GM12878 (cell line): ENCODE measurements at regions not wholly inside any gene's neighbourhood (a gene's known extent, or its start where the extent isn't known, plus 50 kb on each side); places are given as distances from the start of the nearest gene placed in this dataset.

Experiments
- ATAC-seq: fragments of 200-7000 bp; cut with Tn5 transposase; 3 replicates; pipeline ENCODE4 v1.9.1; 2020; ENCODE audit warnings: mild to moderate bottlenecking, moderate library complexity
- BruUV-seq: library from RNA; stranded (reverse); fragments of 400-500 nt; replicated peaks from 2 replicates; lab custom pipeline; 2021; lab: Mats Ljungman, UMichigan
- CTCF ChIA-PET: fragments of 300-600 bp; sonication (Branson Sonifier 250); formaldehyde crosslinking; extraction: SDS; loops from one replicate; lab custom pipeline; 2021; ENCODE audit warnings: inconsistent platforms; lab: Yijun Ruan, JAX
- POLR2A ChIA-PET: fragments of 350-600 bp; formaldehyde crosslinking; extraction: SDS; loops from one replicate; lab custom pipeline; 2021; ENCODE audit warnings: inconsistent platforms; lab: Charles Lee
- RAD21 ChIA-PET: fragments of 300-600 bp; sonication (Branson Sonifier 250); formaldehyde crosslinking; loops from one replicate; lab custom pipeline; 2023; ENCODE audit warnings: antibody characterized with exemption; ENCODE audit not compliant: unreplicated experiment; lab: Charles Lee
- SMC1A ChIA-PET: fragments of 300-600 bp; sonication (Branson Sonifier 250); formaldehyde crosslinking; loops from one replicate; lab custom pipeline; 2023; ENCODE audit not compliant: unreplicated experiment, uncharacterized antibody; lab: Charles Lee
- DNase-seq: peaks from one replicate; pipeline ENCODE4 v3.0.0-alpha.2; 2011; ENCODE audit warnings: low read depth, low spot score
- FAIRE-seq: peaks from 3 replicates; lab custom pipeline; 2011; peaks lifted over from hg19 to GRCh38; lab: Jason Lieb, UNC
- H2AFZ ChIP-seq: 2 replicates; pipeline ENCODE4 v1.6.0; 2011; ENCODE audit warnings: low read depth, low read length, control low read depth; ENCODE audit not compliant: control insufficient read depth
- H3K27ac ChIP-seq: 2 replicates; pipeline ENCODE4 v1.5.1; 2011; ENCODE audit warnings: control low read depth; ENCODE audit not compliant: control insufficient read depth, insufficient read depth
- H3K27me3 ChIP-seq, 2 experiments: replicated peaks in 1 of 2; 2 replicates each; pipeline versions ENCODE4 v1.6.0 to v1.6.1; 2011; ENCODE audit warnings: low read length in 1 of 2; ENCODE audit not compliant: control insufficient read depth in 2 of 2, insufficient read depth in 2 of 2
- H3K36me3 ChIP-seq, 2 experiments: 2 replicates each; pipeline ENCODE4 v1.5.1; 2011; ENCODE audit warnings: low read length in 1 of 2; ENCODE audit not compliant: control insufficient read depth in 2 of 2, insufficient read depth in 2 of 2
- H3K4me1 ChIP-seq: 2 replicates; pipeline ENCODE4 v1.6.1; 2011; ENCODE audit warnings: mild to moderate bottlenecking, low read length, moderate library complexity, mixed read lengths; ENCODE audit not compliant: control insufficient read depth, insufficient read depth
- H3K4me2 ChIP-seq: 2 replicates; pipeline ENCODE4 v1.6.0; 2011; ENCODE audit warnings: control low read depth; ENCODE audit not compliant: control insufficient read depth, insufficient read depth
- H3K4me3 ChIP-seq: fragments of 200-600 bp; sonication (generic); 2 replicates; pipeline ENCODE4 v1.5.1; 2016
- H3K79me2 ChIP-seq: 2 replicates; pipeline ENCODE4 v1.6.0; 2011; ENCODE audit warnings: low read length; ENCODE audit not compliant: control insufficient read depth, insufficient read depth
- H3K9ac ChIP-seq: 2 replicates; pipeline ENCODE4 v1.8.0; 2011; ENCODE audit warnings: low read length, control low read depth, mixed read lengths; ENCODE audit not compliant: control insufficient read depth, insufficient read depth
- H3K9me3 ChIP-seq: replicated peaks from 3 replicates; pipeline ENCODE4 v1.5.1; 2011; ENCODE audit warnings: mild to moderate bottlenecking, low read length; ENCODE audit not compliant: control insufficient read depth, insufficient read depth
- H4K20me1 ChIP-seq: 2 replicates; pipeline ENCODE4 v1.6.0; 2011; ENCODE audit not compliant: control insufficient read depth, insufficient read depth
- BHLHE40 ChIP-seq, 2 experiments: fragments of 450-650 bp in 1 of 2; IDR thresholded peaks; 2 replicates each; pipeline ENCODE4 v1.6.1; 2011 to 2017; ENCODE audit warnings: low read depth in 2 of 2, borderline replicate concordance in 1 of 2, improper control_type of control experiment in 1 of 2, low read length in 1 of 2, mild to moderate bottlenecking in 1 of 2
- GATAD2B ChIP-seq: fragments of 450-650 bp; conservative IDR thresholded peaks from 2 replicates; pipeline ENCODE4 v1.6.1; 2017; ENCODE audit warnings: low read depth, mild to moderate bottlenecking, moderate library complexity
- KAT2A ChIP-seq: conservative IDR thresholded peaks from 2 replicates; pipeline ENCODE4 v1.6.1; 2011; ENCODE audit warnings: low read depth, low read length; ENCODE audit not compliant: control insufficient read depth
- KDM1A ChIP-seq: fragments of 200-600 bp; sonication (generic); IDR thresholded peaks from 2 replicates; pipeline ENCODE4 v1.6.1; 2016; ENCODE audit warnings: borderline replicate concordance
- MEF2B ChIP-seq: fragments of 450-650 bp; IDR thresholded peaks from 2 replicates; pipeline ENCODE4 v1.6.1; 2018; ENCODE audit warnings: mild to moderate bottlenecking, moderate library complexity; ENCODE audit not compliant: partially characterized antibody, poor library complexity, severe bottlenecking
- MXI1 ChIP-seq: fragments of 150-350 bp; IDR thresholded peaks from 2 replicates; pipeline ENCODE4 v1.6.1; 2011; ENCODE audit warnings: low read depth, mild to moderate bottlenecking, inconsistent platforms, low read length, improper control_type of control experiment
- PAX5 ChIP-seq: IDR thresholded peaks from 2 replicates; pipeline ENCODE4 v1.6.1; 2011; ENCODE audit warnings: low read depth, low read length, borderline replicate concordance
- RAD21 ChIP-seq: IDR thresholded peaks from 2 replicates; pipeline ENCODE4 v1.6.1; 2011; ENCODE audit warnings: mild to moderate bottlenecking, low read depth, low read length, moderate library complexity; ENCODE audit not compliant: insufficient read depth
- RAD51 ChIP-seq: fragments of 450-650 bp; IDR thresholded peaks from 2 replicates; pipeline ENCODE4 v1.6.1; 2016; ENCODE audit warnings: moderate library complexity, mild to moderate bottlenecking, inconsistent platforms
- SIN3A ChIP-seq: IDR thresholded peaks from 2 replicates; pipeline ENCODE4 v1.6.1; 2012; ENCODE audit warnings: low read depth, low read length, improper control_type of control experiment
- SPI1 ChIP-seq: IDR thresholded peaks from 2 replicates; pipeline ENCODE4 v1.6.1; 2011; ENCODE audit warnings: low read depth, mild to moderate bottlenecking, low read length, moderate library complexity, borderline replicate concordance; ENCODE audit not compliant: insufficient read depth
- SUZ12 ChIP-seq: fragments of 200-600 bp; sonication (generic); IDR thresholded peaks from one replicate; pipeline ENCODE4 v1.6.1; 2018; ENCODE audit warnings: antibody characterized with exemption, mild to moderate bottlenecking; ENCODE audit not compliant: unreplicated experiment
- ZSCAN29 ChIP-seq: fragments of 450-650 bp; IDR thresholded peaks from 2 replicates; pipeline ENCODE4 v1.6.1; 2017; ENCODE audit warnings: mild to moderate bottlenecking, moderate library complexity
- WGBS: methylation state at CpG from one replicate; pipeline ENCODE4 v1.1.6; 2016; ENCODE audit warnings: low lambda C conversion rate; ENCODE audit not compliant: insufficient replicate concordance, insufficient coverage; ENCODE audit errors: missing lambda C conversion rate; 5-methylcytosine and 5-hydroxymethylcytosine counted together
- in situ Hi-C: fragments of 300-500 bp; cut with MboI; formaldehyde crosslinking; loops from 9 replicates; pipeline ENCODE4 v1.14.3; 2018; ENCODE audit warnings: mixed read lengths
- intact Hi-C: fragments of 100-400 bp; cut with micrococcal nuclease; formaldehyde crosslinking; loops from one replicate; pipeline ENCODE4 v1.14.2; 2022; ENCODE audit not compliant: unreplicated experiment
- TF ChIP-seq, protein P1 (sequence below): IDR thresholded peaks from 2 replicates; pipeline ENCODE4 v1.6.1; 2011; ENCODE audit warnings: mild to moderate bottlenecking, low read depth, low read length, moderate library complexity; ENCODE audit not compliant: insufficient replicate concordance
- TF ChIP-seq, protein P2 (sequence below): fragments of 450-650 bp; IDR thresholded peaks from 2 replicates; pipeline ENCODE4 v1.6.1; 2017; ENCODE audit warnings: mild to moderate bottlenecking, moderate library complexity

DNA sequence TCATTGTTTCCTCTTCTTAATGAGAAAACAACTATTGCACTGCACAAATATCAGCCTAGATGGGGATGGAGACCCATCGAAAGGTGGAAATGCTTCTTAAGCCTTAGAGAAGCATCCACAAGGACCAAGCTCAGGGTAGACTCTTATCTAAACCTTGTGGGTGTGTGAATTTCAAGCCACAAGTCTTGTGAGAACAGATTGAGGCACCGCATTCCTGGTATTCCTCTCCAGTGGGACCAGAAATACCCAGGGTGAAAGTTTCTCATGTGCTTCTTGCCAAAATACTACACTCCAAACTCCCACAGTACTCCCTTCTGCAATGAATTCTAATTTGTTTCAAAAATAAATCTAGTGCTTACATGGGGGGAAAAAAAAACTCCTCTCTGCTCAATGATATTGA lies 375.6 kb downstream of the PDGFC start:
- H3K4me2 ChIP-seq: no peak overlapping the region
- TF ChIP-seq KDM1A (no peak), MEF2B (no peak), SIN3A (no peak), BHLHE40 (IDR thresholded peaks at IDR 0.05; ENCODE audit: borderline replicate concordance in 1 of 2, low read depth in 2 of 2, low read length in 1 of 2) (no peak), MXI1 (no peak), SPI1 (no peak), RAD51 (no peak), GATAD2B (no peak), PAX5 (no peak), ZSCAN29 (no peak), SUZ12 (no peak), KAT2A (no peak), RAD21 (no peak)
- TF ChIP-seq, protein P1, sequence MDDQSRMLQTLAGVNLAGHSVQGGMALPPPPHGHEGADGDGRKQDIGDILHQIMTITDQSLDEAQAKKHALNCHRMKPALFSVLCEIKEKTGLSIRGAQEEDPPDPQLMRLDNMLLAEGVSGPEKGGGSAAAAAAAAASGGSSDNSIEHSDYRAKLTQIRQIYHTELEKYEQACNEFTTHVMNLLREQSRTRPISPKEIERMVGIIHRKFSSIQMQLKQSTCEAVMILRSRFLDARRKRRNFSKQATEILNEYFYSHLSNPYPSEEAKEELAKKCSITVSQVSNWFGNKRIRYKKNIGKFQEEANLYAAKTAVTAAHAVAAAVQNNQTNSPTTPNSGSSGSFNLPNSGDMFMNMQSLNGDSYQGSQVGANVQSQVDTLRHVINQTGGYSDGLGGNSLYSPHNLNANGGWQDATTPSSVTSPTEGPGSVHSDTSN: no peak
- TF ChIP-seq, protein P2, sequence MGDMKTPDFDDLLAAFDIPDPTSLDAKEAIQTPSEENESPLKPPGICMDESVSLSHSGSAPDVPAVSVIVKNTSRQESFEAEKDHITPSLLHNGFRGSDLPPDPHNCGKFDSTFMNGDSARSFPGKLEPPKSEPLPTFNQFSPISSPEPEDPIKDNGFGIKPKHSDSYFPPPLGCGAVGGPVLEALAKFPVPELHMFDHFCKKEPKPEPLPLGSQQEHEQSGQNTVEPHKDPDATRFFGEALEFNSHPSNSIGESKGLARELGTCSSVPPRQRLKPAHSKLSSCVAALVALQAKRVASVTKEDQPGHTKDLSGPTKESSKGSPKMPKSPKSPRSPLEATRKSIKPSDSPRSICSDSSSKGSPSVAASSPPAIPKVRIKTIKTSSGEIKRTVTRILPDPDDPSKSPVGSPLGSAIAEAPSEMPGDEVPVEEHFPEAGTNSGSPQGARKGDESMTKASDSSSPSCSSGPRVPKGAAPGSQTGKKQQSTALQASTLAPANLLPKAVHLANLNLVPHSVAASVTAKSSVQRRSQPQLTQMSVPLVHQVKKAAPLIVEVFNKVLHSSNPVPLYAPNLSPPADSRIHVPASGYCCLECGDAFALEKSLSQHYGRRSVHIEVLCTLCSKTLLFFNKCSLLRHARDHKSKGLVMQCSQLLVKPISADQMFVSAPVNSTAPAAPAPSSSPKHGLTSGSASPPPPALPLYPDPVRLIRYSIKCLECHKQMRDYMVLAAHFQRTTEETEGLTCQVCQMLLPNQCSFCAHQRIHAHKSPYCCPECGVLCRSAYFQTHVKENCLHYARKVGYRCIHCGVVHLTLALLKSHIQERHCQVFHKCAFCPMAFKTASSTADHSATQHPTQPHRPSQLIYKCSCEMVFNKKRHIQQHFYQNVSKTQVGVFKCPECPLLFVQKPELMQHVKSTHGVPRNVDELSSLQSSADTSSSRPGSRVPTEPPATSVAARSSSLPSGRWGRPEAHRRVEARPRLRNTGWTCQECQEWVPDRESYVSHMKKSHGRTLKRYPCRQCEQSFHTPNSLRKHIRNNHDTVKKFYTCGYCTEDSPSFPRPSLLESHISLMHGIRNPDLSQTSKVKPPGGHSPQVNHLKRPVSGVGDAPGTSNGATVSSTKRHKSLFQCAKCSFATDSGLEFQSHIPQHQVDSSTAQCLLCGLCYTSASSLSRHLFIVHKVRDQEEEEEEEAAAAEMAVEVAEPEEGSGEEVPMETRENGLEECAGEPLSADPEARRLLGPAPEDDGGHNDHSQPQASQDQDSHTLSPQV: no peak
- H3K9me3 ChIP-seq: no peaks in the 10 kb centered on the region
- no peaks in the 10 kb centered on the region for H3K36me3 ChIP-seq
- ChIA-PET RAD21 (no interaction called here), SMC1A (interaction anchor here (1.4 kb wide), 1 partner anchor 11 kb away, joined by 3 read pairs; no protein-coding TSS in a partner anchor), CTCF (interaction anchor here (1.2 kb wide), 1 partner anchor 372 kb away, joined by 4 read pairs; no protein-coding TSS in a partner anchor), POLR2A (no interaction called here)
- FAIRE-seq (no peak), DNase-seq (no peak), ATAC-seq (no peak)
- WGBS: 23% methylated on average over 2 of the region's 2 CpGs
- no peak overlapping the region for H2AFZ ChIP-seq
- H3K27ac ChIP-seq: no peak overlapping the region
- H3K4me1 ChIP-seq: no peaks in the 10 kb centered on the region
- no peak overlapping the region for H3K9ac ChIP-seq
- in situ Hi-C loops: no loop called here
- no peaks in the 10 kb centered on the region for H3K79me2 ChIP-seq
- no peak overlapping the region for H3K4me3 ChIP-seq
- no peaks in the 10 kb centered on the region for H4K20me1 ChIP-seq
- intact Hi-C loops: no loop called here
- H3K27me3 ChIP-seq: no peaks in the 10 kb centered on the region
- no TSS peak for BruUV-seq
